ENCODE measurements at regions not wholly inside any gene's neighbourhood (a gene's known extent, or its start where the extent isn't known, plus 50 kb on each side); places are given as distances from the start of the nearest gene placed in this dataset.
A peak's percentile ranks its signal among the peaks of the same experiment; 100 is the strongest.

GRCh38 chr2:139790807-139791752, 1010.9 kb upstream of the NXPH2 start:
- no peak overlapping the region for H3K4me3 ChIP-seq (ENCODE audit: low read depth, low read length)
- peak; percentile 67 for DNase-seq (ENCODE audit: low read depth)
- TF ChIP-seq CTCF (conservative IDR thresholded peaks at IDR 0.05; ENCODE audit: low read depth, low read length) = no peak

GRCh38 chr2:139790136-139790535, 1009.9 kb upstream of the NXPH2 start:
- no peak for TF ChIP-seq CTCF (conservative IDR thresholded peaks at IDR 0.05; ENCODE audit: low read depth, low read length)
- DNase-seq (ENCODE audit: low read depth) = peak; percentile 1
- no peak overlapping the region for H3K4me3 ChIP-seq (ENCODE audit: low read depth, low read length)

GRCh38 chr2:139778732-139779131, 998.5 kb upstream of the NXPH2 start:
- H3K4me3 ChIP-seq (ENCODE audit: low read depth, low read length) = no peak overlapping the region
- no peak for DNase-seq (ENCODE audit: low read depth)
- no peak for TF ChIP-seq CTCF (conservative IDR thresholded peaks at IDR 0.05; ENCODE audit: low read depth, low read length)

GRCh38 chr2:139773720-139774277, 993.6 kb upstream of the NXPH2 start:
- no peak for DNase-seq (ENCODE audit: low read depth)
- TF ChIP-seq CTCF (conservative IDR thresholded peaks at IDR 0.05; ENCODE audit: low read depth, low read length) = no peak
- no peak overlapping the region for H3K4me3 ChIP-seq (ENCODE audit: low read depth, low read length)

- no peak for TF ChIP-seq CTCF (conservative IDR thresholded peaks at IDR 0.05; ENCODE audit: low read depth, low read length)
Observed at GRCh38 chr2:139769633-139770032, 989.4 kb upstream of the NXPH2 start.

GRCh38 chr2:139763705-139764104, 983.5 kb upstream of the NXPH2 start:
- TF ChIP-seq CTCF (conservative IDR thresholded peaks at IDR 0.05; ENCODE audit: low read depth, low read length) = no peak
- H3K4me3 ChIP-seq (ENCODE audit: low read depth, low read length) = no peak overlapping the region
- DNase-seq (ENCODE audit: low read depth) = no peak

More at GRCh38 chr2:139769633-139770032, 989.4 kb upstream of the NXPH2 start:
- H3K4me3 ChIP-seq (ENCODE audit: low read depth, low read length) = no peak overlapping the region
- no peak for DNase-seq (ENCODE audit: low read depth)

All from choroid plexus epithelial cell (primary cell).